IMR-90 (cell line): ENCODE measurements at regions not wholly inside any gene's neighbourhood (a gene's known extent, or its start where the extent isn't known, plus 50 kb on each side); places are given as distances from the start of the nearest gene placed in this dataset.

Source experiments
- ATAC-seq: fragments of 200-7000 bp; cut with Tn5 transposase; 2 replicates; pipeline ENCODE4 v1.9.1; 2020; ENCODE audit warnings: low read depth, mild to moderate bottlenecking, moderate library complexity
- BruUV-seq: library from RNA; stranded (reverse); fragments of 400-500 nt; replicated peaks from 2 replicates; lab custom pipeline; 2021; lab: Mats Ljungman, UMichigan
- CTCF ChIA-PET: fragments of 300-600 bp; formaldehyde crosslinking; extraction: SDS; loops from one replicate; lab custom pipeline; 2021; ENCODE audit warnings: antibody characterized with exemption; lab: Yijun Ruan, JAX
- POLR2A ChIA-PET: fragments of 300-600 bp; sonication (Branson Sonifier 250); formaldehyde crosslinking; loops from one replicate; lab custom pipeline; 2022; ENCODE audit warnings: antibody characterized with exemption; ENCODE audit not compliant: unreplicated experiment; lab: Charles Lee
- DNase-seq: peaks from one replicate; pipeline ENCODE4 v3.0.0; 2013
- H2AFZ ChIP-seq: replicated peaks from 2 replicates; pipeline ENCODE3; 2013; ENCODE audit warnings: low read length, mild to moderate bottlenecking; ENCODE audit not compliant: poor library complexity
- H2AK5ac ChIP-seq: 2 replicates; pipeline ENCODE4 v1.6.1; 2013; ENCODE audit warnings: low read depth, low read length, inconsistent platforms
- H2AK9ac ChIP-seq: replicated peaks from 2 replicates; pipeline ENCODE3; 2013; ENCODE audit warnings: mild to moderate bottlenecking, low read depth, low read length, moderate library complexity; ENCODE audit not compliant: poor library complexity
- H2BK120ac ChIP-seq: 2 replicates; pipeline ENCODE4 v1.6.1; 2013; ENCODE audit warnings: low read depth, low read length, inconsistent platforms
- H2BK15ac ChIP-seq: 3 replicates; pipeline ENCODE4 v1.6.1; 2013; ENCODE audit warnings: low read depth, low read length, inconsistent platforms
- H2BK20ac ChIP-seq: 2 replicates; pipeline ENCODE4 v1.6.1; 2013; ENCODE audit warnings: low read depth, mild to moderate bottlenecking, inconsistent platforms, low read length, moderate library complexity
- H2BK5ac ChIP-seq: 2 replicates; pipeline ENCODE4 v1.6.1; 2013; ENCODE audit warnings: mild to moderate bottlenecking, low read depth, low read length, inconsistent platforms; ENCODE audit not compliant: poor library complexity, severe bottlenecking
- H3K14ac ChIP-seq: replicated peaks from 2 replicates; pipeline ENCODE4 v1.6.1; 2013; ENCODE audit warnings: low read depth, low read length, inconsistent platforms
- H3K18ac ChIP-seq: 2 replicates; pipeline ENCODE4 v1.6.1; 2013; ENCODE audit warnings: low read depth, low read length, control low read depth
- H3K23ac ChIP-seq: 2 replicates; pipeline ENCODE4 v1.6.1; 2013; ENCODE audit warnings: low read depth, low read length, inconsistent platforms
- H3K27ac ChIP-seq: 2 replicates; pipeline ENCODE4 v1.5.1; 2013; ENCODE audit warnings: mild to moderate bottlenecking, control low read depth, low read length; ENCODE audit not compliant: insufficient read depth
- H3K27me3 ChIP-seq: 2 replicates; pipeline ENCODE4 v1.6.1; 2013; ENCODE audit warnings: low read length; ENCODE audit not compliant: control insufficient read depth, insufficient read depth
- H3K36me3 ChIP-seq: 2 replicates; pipeline ENCODE4 v1.6.1; 2013; ENCODE audit warnings: low read length, mixed read lengths; ENCODE audit not compliant: control insufficient read depth, insufficient read depth
- H3K4ac ChIP-seq: 2 replicates; pipeline ENCODE4 v1.6.1; 2013; ENCODE audit warnings: low read depth, low read length, inconsistent platforms
- H3K4me1 ChIP-seq: 2 replicates; pipeline ENCODE4 v1.6.1; 2013; ENCODE audit warnings: low read length, mixed read lengths; ENCODE audit not compliant: control insufficient read depth, insufficient read depth
- H3K4me2 ChIP-seq: 2 replicates; pipeline ENCODE4 v1.6.1; 2013; ENCODE audit warnings: low read depth, mild to moderate bottlenecking, control low read depth, low read length, moderate library complexity
- H3K4me3 ChIP-seq: 2 replicates; pipeline ENCODE4 v1.5.1; 2013; ENCODE audit warnings: low read depth, mild to moderate bottlenecking, control low read depth, low read length, moderate library complexity; ENCODE audit not compliant: insufficient read depth
- H3K56ac ChIP-seq: 2 replicates; pipeline ENCODE4 v1.6.1; 2013; ENCODE audit warnings: low read length, inconsistent platforms; ENCODE audit not compliant: insufficient read depth; ENCODE audit errors: extremely low read depth
- H3K79me1 ChIP-seq, 2 experiments: 2 replicates each; pipeline ENCODE4 v1.6.1; 2013; ENCODE audit warnings: low read length in 2 of 2, inconsistent platforms in 1 of 2, low read depth in 1 of 2
- H3K9ac ChIP-seq: 2 replicates; pipeline ENCODE4 v1.6.1; 2013; ENCODE audit warnings: low read depth, low read length, control low read depth
- H3K9me1 ChIP-seq: 2 replicates; pipeline ENCODE4 v1.6.1; 2013; ENCODE audit warnings: low read length, inconsistent platforms; ENCODE audit not compliant: insufficient read depth
- H3K9me3 ChIP-seq: 2 replicates; pipeline ENCODE4 v1.6.1; 2013; ENCODE audit warnings: low read length; ENCODE audit not compliant: control insufficient read depth, insufficient read depth
- H4K20me1 ChIP-seq: 2 replicates; pipeline ENCODE4 v1.6.1; 2013; ENCODE audit warnings: low read length, inconsistent platforms; ENCODE audit not compliant: insufficient read depth
- H4K5ac ChIP-seq: 2 replicates; pipeline ENCODE4 v1.6.1; 2013; ENCODE audit warnings: mild to moderate bottlenecking, low read depth, low read length, control low read depth
- H4K8ac ChIP-seq, 2 experiments: 2 replicates each; pipeline ENCODE4 v1.6.1; 2013; ENCODE audit warnings: low read depth in 2 of 2, low read length in 2 of 2, control low read depth in 1 of 2, inconsistent platforms in 1 of 2
- H4K91ac ChIP-seq: 2 replicates; pipeline ENCODE4 v1.6.1; 2013; ENCODE audit warnings: low read depth, low read length, inconsistent platforms; ENCODE audit not compliant: insufficient read depth
- MXI1 ChIP-seq: IDR thresholded peaks from 2 replicates; pipeline ENCODE4 v1.6.1; 2012; ENCODE audit warnings: low read depth, mild to moderate bottlenecking, low read length, moderate library complexity, borderline replicate concordance
- RAD21 ChIP-seq: IDR thresholded peaks from 2 replicates; pipeline ENCODE4 v1.6.1; 2012; ENCODE audit warnings: low read length, improper control_type of control experiment
- RCOR1 ChIP-seq: IDR thresholded peaks from 2 replicates; pipeline ENCODE4 v1.6.1; 2012; ENCODE audit warnings: mild to moderate bottlenecking, low read length, improper control_type of control experiment; ENCODE audit not compliant: insufficient replicate concordance
- USF2 ChIP-seq: fragments of 150-350 bp; IDR thresholded peaks from 2 replicates; pipeline ENCODE4 v1.6.1; 2017; ENCODE audit warnings: mild to moderate bottlenecking, antibody characterized with exemption, low read length, low read depth
- dilution Hi-C: fragments of 300-500 bp; cut with HindIII; formaldehyde crosslinking; loops from one replicate; pipeline ENCODE4 v1.14.3; 2018; ENCODE audit warnings: low sequenced_read_pairs; ENCODE audit not compliant: unreplicated experiment
- in situ Hi-C: fragments of 300-500 bp; cut with MboI; formaldehyde crosslinking; loops from 3 replicates; pipeline ENCODE4 v1.14.3; 2019; ENCODE audit warnings: low sequenced_read_pairs, inconsistent platforms, mixed read lengths
- intact Hi-C: fragments of 100-400 bp; cut with micrococcal nuclease; formaldehyde crosslinking; loops from 2 replicates; pipeline ENCODE4 v1.10.0; 2022

- H3K23ac ChIP-seq = no peak overlapping the region
- H3K36me3 ChIP-seq = no peaks in the 10 kb centered on the region
- no peak overlapping the region for H3K9ac ChIP-seq
- H3K27me3 ChIP-seq = no peaks in the 10 kb centered on the region
- no peak overlapping the region for H3K4me3 ChIP-seq
- H4K5ac ChIP-seq = no peak overlapping the region
- H3K4ac ChIP-seq = no peak overlapping the region
- H3K4me2 ChIP-seq = no peak overlapping the region
- no peak overlapping the region for H2AK5ac ChIP-seq
- DNase-seq = no peak
- H2BK5ac ChIP-seq = no peak overlapping the region
- no peak overlapping the region for H2BK15ac ChIP-seq
- no peak overlapping the region for H3K56ac ChIP-seq
- no peak for ATAC-seq
- H4K8ac ChIP-seq = no peak overlapping the region
- no peaks in the 10 kb centered on the region for H3K79me1 ChIP-seq
- no peak overlapping the region for H3K27ac ChIP-seq
- in situ Hi-C loops = no loop called here
- H3K9me1 ChIP-seq = no peaks in the 10 kb centered on the region
- H2BK120ac ChIP-seq = no peak overlapping the region
- H2AK9ac ChIP-seq = no peak overlapping the region
- H3K9me3 ChIP-seq = peaks cover 7% of the 10 kb centered on the region; the same call in 1 of the 2 replicates
- dilution Hi-C loops = no loop called here
- intact Hi-C loops = no loop called here
- H3K14ac ChIP-seq = no peak overlapping the region
- H3K18ac ChIP-seq = no peak overlapping the region
- H4K91ac ChIP-seq = no peak overlapping the region
- CTCF ChIA-PET = no interaction called here
- TF ChIP-seq RAD21 (no peak), MXI1 (no peak), RCOR1 (no peak), USF2 (no peak)
- POLR2A ChIA-PET = no interaction called here
- no peak overlapping the region for H2BK20ac ChIP-seq
- H3K4me1 ChIP-seq = no peaks in the 10 kb centered on the region
- no peaks in the 10 kb centered on the region for H4K20me1 ChIP-seq
- BruUV-seq = no TSS peak
- no peak overlapping the region for H2AFZ ChIP-seq
Measured at GRCh38 chr3:68210635-68211034, 556.2 kb upstream of the SUCLG2 start.
